ENCODE measurements at regions not wholly inside any gene's neighbourhood (a gene's known extent, or its start where the extent isn't known, plus 50 kb on each side); places are given as distances from the start of the nearest gene placed in this dataset.

- CTCF ChIA-PET (ENCODE audit: partially characterized antibody): no interaction called here
- no peak overlapping the region for H3K9ac ChIP-seq (replicated peaks in 1 of 4; ENCODE audit: extremely low read depth in 1 of 4, low read depth in 3 of 4, low read length in 3 of 4)
- DNase-seq (ENCODE audit: low read depth in 1 of 2, low spot score in 2 of 2): no peak
- H3K9me3 ChIP-seq (ENCODE audit: insufficient read depth in 2 of 2, low read depth in 1 of 2, low read length in 1 of 2): no peaks in the 10 kb centered on the region
- H3K27ac ChIP-seq (ENCODE audit: low read depth, low read length): no peak overlapping the region
- H4K5ac ChIP-seq (ENCODE audit: insufficient read length, low read depth, low read length): no peak overlapping the region
- H3K36me3 ChIP-seq (ENCODE audit: control insufficient read depth in 2 of 4, insufficient read depth in 4 of 4, low read length in 3 of 4): no peaks in the 10 kb centered on the region
- H3K56ac ChIP-seq (replicated peaks; ENCODE audit: insufficient read length, low read depth, low read length): no peak overlapping the region
- no peaks in the 10 kb centered on the region for H4K20me1 ChIP-seq (replicated peaks in 1 of 2; ENCODE audit: control insufficient read depth in 1 of 2, insufficient read depth in 2 of 2, low read length in 2 of 2)
- no peak overlapping the region for H2BK5ac ChIP-seq (ENCODE audit: low read depth, low read length)
- no peak overlapping the region for H3K4ac ChIP-seq (replicated peaks; ENCODE audit: insufficient read length, low read depth, low read length)
- H2BK12ac ChIP-seq (ENCODE audit: low read depth, low read length): no peak overlapping the region
- H2BK120ac ChIP-seq (replicated peaks; ENCODE audit: low read depth, low read length): no peak overlapping the region
- no peak for FAIRE-seq
- no peaks in the 10 kb centered on the region for H3K23me2 ChIP-seq (ENCODE audit: low read depth, low read length)
- H3K79me2 ChIP-seq (ENCODE audit: control insufficient read depth in 1 of 2, insufficient read depth in 2 of 2, low read length in 2 of 2): no peaks in the 10 kb centered on the region
- H3K79me1 ChIP-seq (ENCODE audit: low read depth, low read length): no peaks in the 10 kb centered on the region
- H2AFZ ChIP-seq (ENCODE audit: low read length): no peak overlapping the region
- no peak overlapping the region for H4K91ac ChIP-seq (replicated peaks; ENCODE audit: insufficient read length, low read length)
- H3K4me3 ChIP-seq (ENCODE audit: extremely low read depth in 1 of 4, insufficient read depth in 2 of 4, low read depth in 3 of 4, low read length in 4 of 4): no peak overlapping the region
- no peak overlapping the region for H3K4me2 ChIP-seq (ENCODE audit: insufficient read depth in 1 of 2, low read depth in 2 of 2, low read length in 2 of 2)
- H3K27me3 ChIP-seq (replicated peaks in 1 of 4; ENCODE audit: control insufficient read depth in 3 of 4, extremely low read depth in 1 of 4, insufficient read depth in 3 of 4, low read length in 3 of 4): no peaks in the 10 kb centered on the region
- POLR2A ChIA-PET (ENCODE audit: partially characterized antibody): no interaction called here
- peaks cover 0 to 3% (median 0%) of the 10 kb centered on the region in 4 experiments; a peak in 1 of 7 replicates for H3K4me1 ChIP-seq (replicated peaks in 1 of 4; ENCODE audit: control insufficient read depth in 3 of 4, insufficient read depth in 4 of 4, low read length in 3 of 4)
- no peak overlapping the region for H2AK5ac ChIP-seq (ENCODE audit: low read depth, low read length)
- no peak overlapping the region for H3K23ac ChIP-seq (ENCODE audit: insufficient read length)
- H3K14ac ChIP-seq (ENCODE audit: insufficient read length): no peak overlapping the region
- no peak overlapping the region for H2BK20ac ChIP-seq (ENCODE audit: low read length)
- H3K18ac ChIP-seq (ENCODE audit: extremely low read depth, low read length): no peak overlapping the region
- no peak overlapping the region for H2BK15ac ChIP-seq (ENCODE audit: low read length)
- no peak overlapping the region for H4K8ac ChIP-seq (ENCODE audit: extremely low read depth, insufficient read depth, low read length)
- TF ChIP-seq CBX8 (IDR thresholded peaks at IDR 0.05; ENCODE audit: borderline replicate concordance, low read depth, low read length): no peak
- no peak for TF ChIP-seq POLR2AphosphoS5 (IDR thresholded peaks at IDR 0.05; ENCODE audit: low read depth, low read length)
- TF ChIP-seq CEBPB (IDR thresholded peaks at IDR 0.05; ENCODE audit: low read depth, low read length): no peak
- TF ChIP-seq HDAC2 (IDR thresholded peaks at IDR 0.05; ENCODE audit: borderline replicate concordance in 1 of 2, low read depth in 2 of 2, low read length in 2 of 2): no peak
- no peak for TF ChIP-seq NRF1 (IDR thresholded peaks at IDR 0.05; ENCODE audit: low read depth, low read length)
- no peak for TF ChIP-seq SP1 (IDR thresholded peaks at IDR 0.05; ENCODE audit: low read depth, low read length)
- no peak for TF ChIP-seq EZH2 (IDR thresholded peaks at IDR 0.05; ENCODE audit: low read depth, low read length, severe bottlenecking)
- TF ChIP-seq CHD1 (IDR thresholded peaks at IDR 0.05; ENCODE audit: low read depth, low read length): no peak
- TF ChIP-seq HDAC6 (IDR thresholded peaks at IDR 0.05; ENCODE audit: low read depth, low read length): no peak
These were observed 406.0 kb downstream of the CCDC85A start for GRCh38 chr2:56589835-56590234.

Data from H1 (cell line).